Kidney epithelial cell (primary cell): ENCODE measurements at regions not wholly inside any gene's neighbourhood (a gene's known extent, or its start where the extent isn't known, plus 50 kb on each side); places are given as distances from the start of the nearest gene placed in this dataset.

Experiments used
- DNase-seq: peaks from one replicate; pipeline ENCODE4 v3.0.0-alpha.2; 2010; ENCODE audit warnings: low read depth
- H3K27me3 ChIP-seq: 2 replicates; pipeline ENCODE4 v1.6.0; 2011; ENCODE audit warnings: low read length; ENCODE audit not compliant: control insufficient read depth, insufficient read depth
- H3K36me3 ChIP-seq: 2 replicates; pipeline ENCODE4 v1.5.1; 2011; ENCODE audit warnings: low read length; ENCODE audit not compliant: control insufficient read depth, insufficient read depth
- H3K4me3 ChIP-seq: 2 replicates; pipeline ENCODE4 v1.5.1; 2011; ENCODE audit warnings: low read depth, mild to moderate bottlenecking, control low read depth, low read length
- TF ChIP-seq, protein P1 (sequence below): IDR thresholded peaks from 2 replicates; pipeline ENCODE4 v1.5.1; 2011; ENCODE audit warnings: mild to moderate bottlenecking, moderate library complexity, low read length, control low read depth, inconsistent platforms; ENCODE audit not compliant: insufficient read depth, poor library complexity, severe bottlenecking

DNA sequence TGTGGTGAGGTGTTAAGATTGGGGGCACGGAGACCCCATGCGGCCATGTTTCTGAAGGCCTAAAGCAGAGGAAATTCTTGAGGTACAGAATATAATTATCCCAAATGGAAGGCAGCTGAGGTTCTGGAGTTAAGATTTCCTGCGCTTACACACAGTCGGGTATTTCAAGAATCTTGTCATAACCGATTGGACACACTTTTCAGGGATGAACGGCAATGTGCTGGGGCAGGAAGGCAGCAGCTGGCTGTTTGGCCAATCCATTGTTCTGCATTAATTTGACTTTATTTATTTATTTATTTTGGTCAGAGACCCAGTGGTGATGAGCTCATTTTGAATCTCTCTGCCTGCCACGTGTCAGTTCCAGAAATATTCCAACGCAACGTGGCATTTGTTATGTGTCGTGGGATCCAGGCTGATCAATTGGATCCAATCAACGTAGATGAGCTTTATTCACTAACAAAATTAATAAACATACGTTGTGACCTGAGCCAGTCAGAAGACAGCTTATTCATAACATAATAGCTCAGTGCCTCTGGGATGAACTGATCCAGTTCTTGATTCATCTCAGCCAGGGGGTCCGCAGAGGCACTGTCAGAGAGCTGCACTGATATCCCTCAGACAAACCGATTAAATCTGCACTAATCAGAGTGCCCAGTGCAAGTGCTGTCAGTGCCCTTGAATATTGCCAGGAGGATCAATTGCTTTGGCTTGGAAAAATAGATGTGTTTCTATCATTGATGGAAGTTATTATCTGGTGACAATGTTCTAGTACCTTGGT is 181.0 kb downstream of the KTN1 start:
- Histone ChIP-seq H3K27me3 (no peaks in the 10 kb centered on the region), H3K36me3 (no peaks in the 10 kb centered on the region), H3K4me3 (no peak overlapping the region)
- TF ChIP-seq, protein P1, sequence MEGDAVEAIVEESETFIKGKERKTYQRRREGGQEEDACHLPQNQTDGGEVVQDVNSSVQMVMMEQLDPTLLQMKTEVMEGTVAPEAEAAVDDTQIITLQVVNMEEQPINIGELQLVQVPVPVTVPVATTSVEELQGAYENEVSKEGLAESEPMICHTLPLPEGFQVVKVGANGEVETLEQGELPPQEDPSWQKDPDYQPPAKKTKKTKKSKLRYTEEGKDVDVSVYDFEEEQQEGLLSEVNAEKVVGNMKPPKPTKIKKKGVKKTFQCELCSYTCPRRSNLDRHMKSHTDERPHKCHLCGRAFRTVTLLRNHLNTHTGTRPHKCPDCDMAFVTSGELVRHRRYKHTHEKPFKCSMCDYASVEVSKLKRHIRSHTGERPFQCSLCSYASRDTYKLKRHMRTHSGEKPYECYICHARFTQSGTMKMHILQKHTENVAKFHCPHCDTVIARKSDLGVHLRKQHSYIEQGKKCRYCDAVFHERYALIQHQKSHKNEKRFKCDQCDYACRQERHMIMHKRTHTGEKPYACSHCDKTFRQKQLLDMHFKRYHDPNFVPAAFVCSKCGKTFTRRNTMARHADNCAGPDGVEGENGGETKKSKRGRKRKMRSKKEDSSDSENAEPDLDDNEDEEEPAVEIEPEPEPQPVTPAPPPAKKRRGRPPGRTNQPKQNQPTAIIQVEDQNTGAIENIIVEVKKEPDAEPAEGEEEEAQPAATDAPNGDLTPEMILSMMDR: no peak
- no peak for DNase-seq

GRCh38 chr14:55761651-55762050 is 181.6 kb downstream of the KTN1 start:
- no peaks in the 10 kb centered on the region for H3K27me3 ChIP-seq
- no peak overlapping the region for H3K4me3 ChIP-seq
- H3K36me3 ChIP-seq: no peaks in the 10 kb centered on the region
- TF ChIP-seq, protein P1: no peak
- DNase-seq: no peak

- Histone ChIP-seq H3K4me3 (no peak overlapping the region), H3K27me3 (no peaks in the 10 kb centered on the region), H3K36me3 (no peaks in the 10 kb centered on the region)
- TF ChIP-seq, protein P1: no peak
- DNase-seq: no peak
Observed at GRCh38 chr14:55762595-55763232, 182.7 kb downstream of the KTN1 start.

DNA sequence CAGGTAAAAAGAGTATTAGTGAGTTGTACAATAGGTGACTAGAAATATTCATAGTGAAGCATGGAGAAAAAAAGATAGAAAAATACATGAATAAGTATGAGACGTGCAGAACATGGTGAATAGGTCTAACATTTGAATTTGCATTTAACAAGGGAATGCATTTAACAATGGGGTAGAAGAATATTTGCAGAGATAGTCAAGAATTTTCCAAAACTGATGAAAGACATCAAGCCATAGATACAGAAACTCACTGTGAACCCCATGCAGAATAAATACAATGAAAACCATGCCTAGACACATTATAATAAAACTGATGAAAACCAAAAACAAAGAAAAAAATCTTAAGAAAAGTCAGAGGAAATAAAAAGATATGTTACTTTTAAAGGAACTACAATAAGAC is 184.8 kb downstream of the KTN1 start:
- Histone ChIP-seq H3K27me3 (no peaks in the 10 kb centered on the region), H3K4me3 (no peak overlapping the region), H3K36me3 (no peaks in the 10 kb centered on the region)
- TF ChIP-seq, protein P1: no peak
- DNase-seq: no peak

GRCh38 chr14:55766071-55766470 is 186.1 kb downstream of the KTN1 start:
- DNase-seq: no peak
- TF ChIP-seq, protein P1: no peak
- H3K36me3 ChIP-seq: no peaks in the 10 kb centered on the region
- no peaks in the 10 kb centered on the region for H3K27me3 ChIP-seq
- H3K4me3 ChIP-seq: no peak overlapping the region
